ENCODE measurements at regions not wholly inside any gene's neighbourhood (a gene's known extent, or its start where the extent isn't known, plus 50 kb on each side); places are given as distances from the start of the nearest gene placed in this dataset.

DNA sequence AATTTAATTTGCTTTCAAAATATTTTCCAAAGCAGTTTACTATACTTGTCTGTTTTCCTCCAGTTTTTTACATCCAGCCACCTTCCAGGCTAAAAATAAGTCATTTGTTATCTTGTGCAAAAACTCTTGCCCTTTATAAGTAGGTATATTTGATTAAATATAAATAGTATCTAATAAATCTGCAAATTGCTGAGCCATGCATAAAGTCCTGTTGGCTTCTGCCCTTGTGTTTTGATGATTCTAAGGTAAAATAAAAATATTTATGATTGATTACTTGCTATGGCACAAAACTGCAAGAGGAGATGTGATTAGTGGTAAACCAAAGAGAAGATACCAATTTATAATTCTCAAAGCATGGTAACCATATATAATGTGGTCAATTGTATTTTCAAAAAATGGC is 1026.7 kb downstream of the EPHA3 start:
- Mint-ChIP-seq H3K27ac (no peak overlapping the region), H3K27me3 (ENCODE audit: low read depth, poor library complexity) (no peaks in the 10 kb centered on the region), H3K9me3 (no peaks in the 10 kb centered on the region), H3K36me3 (ENCODE audit: low read depth) (no peaks in the 10 kb centered on the region), H3K4me1 (peaks cover 10% of the 10 kb centered on the region), H3K4me3 (no peak overlapping the region)
- no peak for DNase-seq
- TF ChIP-seq, protein P1, sequence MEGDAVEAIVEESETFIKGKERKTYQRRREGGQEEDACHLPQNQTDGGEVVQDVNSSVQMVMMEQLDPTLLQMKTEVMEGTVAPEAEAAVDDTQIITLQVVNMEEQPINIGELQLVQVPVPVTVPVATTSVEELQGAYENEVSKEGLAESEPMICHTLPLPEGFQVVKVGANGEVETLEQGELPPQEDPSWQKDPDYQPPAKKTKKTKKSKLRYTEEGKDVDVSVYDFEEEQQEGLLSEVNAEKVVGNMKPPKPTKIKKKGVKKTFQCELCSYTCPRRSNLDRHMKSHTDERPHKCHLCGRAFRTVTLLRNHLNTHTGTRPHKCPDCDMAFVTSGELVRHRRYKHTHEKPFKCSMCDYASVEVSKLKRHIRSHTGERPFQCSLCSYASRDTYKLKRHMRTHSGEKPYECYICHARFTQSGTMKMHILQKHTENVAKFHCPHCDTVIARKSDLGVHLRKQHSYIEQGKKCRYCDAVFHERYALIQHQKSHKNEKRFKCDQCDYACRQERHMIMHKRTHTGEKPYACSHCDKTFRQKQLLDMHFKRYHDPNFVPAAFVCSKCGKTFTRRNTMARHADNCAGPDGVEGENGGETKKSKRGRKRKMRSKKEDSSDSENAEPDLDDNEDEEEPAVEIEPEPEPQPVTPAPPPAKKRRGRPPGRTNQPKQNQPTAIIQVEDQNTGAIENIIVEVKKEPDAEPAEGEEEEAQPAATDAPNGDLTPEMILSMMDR (IDR thresholded peaks at IDR 0.05), result no peak

DNA sequence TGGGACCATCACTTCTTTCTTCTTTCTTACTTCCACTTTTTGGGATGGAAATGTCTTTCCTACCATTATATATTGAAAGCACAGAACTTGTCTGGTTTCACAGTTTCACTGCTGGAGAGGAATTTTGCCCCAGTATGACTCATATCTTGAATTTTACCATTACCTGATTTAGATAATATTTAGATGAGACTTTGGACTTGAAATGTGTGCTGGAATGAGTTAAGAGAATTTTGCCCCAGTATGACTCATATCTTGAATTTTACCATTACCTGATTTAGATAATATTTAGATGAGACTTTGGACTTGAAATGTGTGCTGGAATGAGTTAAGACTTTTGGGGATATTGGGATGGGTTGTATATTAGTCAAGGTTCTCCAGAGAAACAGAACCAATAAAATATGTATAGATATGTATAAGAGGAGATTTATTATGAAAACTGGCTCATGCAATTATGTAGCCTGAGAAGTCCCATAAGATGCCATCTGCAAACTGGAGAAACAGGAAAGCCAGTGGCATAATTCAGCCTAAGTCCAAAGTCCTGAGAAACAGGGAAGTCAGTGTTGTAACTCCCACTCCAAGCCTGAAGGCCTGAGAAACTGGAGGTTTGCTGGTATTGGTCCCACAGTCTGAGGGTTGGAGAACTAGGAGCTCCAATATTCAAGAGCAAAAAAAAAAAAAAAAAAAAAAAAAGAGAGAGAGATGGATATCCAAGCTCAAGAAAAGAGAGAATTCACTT is 1029.2 kb downstream of the EPHA3 start:
- DNase-seq, result no peak
- H3K27me3 Mint-ChIP-seq (ENCODE audit: low read depth, poor library complexity), result no peaks in the 10 kb centered on the region
- TF ChIP-seq, protein P1 (IDR thresholded peaks at IDR 0.05), result no peak
- peaks cover 10% of the 10 kb centered on the region for H3K4me1 Mint-ChIP-seq
- H3K4me3 Mint-ChIP-seq, result no peak overlapping the region
- H3K36me3 Mint-ChIP-seq (ENCODE audit: low read depth), result no peaks in the 10 kb centered on the region
- no peak overlapping the region for H3K27ac Mint-ChIP-seq
- no peaks in the 10 kb centered on the region for H3K9me3 Mint-ChIP-seq

GRCh38 chr3:90145094-90145860 is 1037.9 kb downstream of the EPHA3 start:
- Mint-ChIP-seq H3K36me3 (ENCODE audit: low read depth) (no peaks in the 10 kb centered on the region), H3K9me3 (no peaks in the 10 kb centered on the region), H3K27ac (peak overlapping the region; percentile 39), H3K4me3 (no peak overlapping the region), H3K4me1 (no peaks in the 10 kb centered on the region), H3K27me3 (ENCODE audit: low read depth, poor library complexity) (no peaks in the 10 kb centered on the region)
- DNase-seq, result no peak
- TF ChIP-seq, protein P1 (IDR thresholded peaks at IDR 0.05), result no peak

DNA sequence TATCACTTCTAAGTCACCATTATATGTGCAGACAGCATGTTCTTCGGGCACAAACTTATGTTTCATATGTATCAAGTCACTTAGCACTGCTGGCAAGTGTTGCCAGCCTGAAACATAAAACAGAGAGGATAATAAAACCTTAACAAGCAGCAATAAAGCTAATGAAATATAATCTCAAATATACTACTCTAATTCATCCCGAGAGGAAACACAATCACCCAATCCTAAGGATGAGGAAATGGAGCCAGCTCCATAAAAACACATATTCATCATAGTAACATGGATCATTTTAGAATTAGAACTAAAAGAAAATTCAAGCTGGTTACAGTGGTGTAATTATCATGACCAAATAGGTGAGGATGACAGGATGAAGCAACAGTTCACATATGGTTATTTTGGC is 1072.7 kb downstream of the EPHA3 start:
- Mint-ChIP-seq H3K27me3 (ENCODE audit: low read depth, poor library complexity) (no peaks in the 10 kb centered on the region), H3K4me1 (peaks cover 6% of the 10 kb centered on the region), H3K4me3 (no peak overlapping the region), H3K27ac (no peak overlapping the region), H3K36me3 (ENCODE audit: low read depth) (no peaks in the 10 kb centered on the region), H3K9me3 (peaks cover 15% of the 10 kb centered on the region)
- no peak for DNase-seq
- TF ChIP-seq, protein P1 (IDR thresholded peaks at IDR 0.05), result no peak

GRCh38 chr3:90180543-90180942 is 1073.1 kb downstream of the EPHA3 start:
- peaks cover 11% of the 10 kb centered on the region for H3K9me3 Mint-ChIP-seq
- DNase-seq, result no peak
- H3K36me3 Mint-ChIP-seq (ENCODE audit: low read depth), result no peaks in the 10 kb centered on the region
- H3K4me3 Mint-ChIP-seq, result no peak overlapping the region
- TF ChIP-seq, protein P1 (IDR thresholded peaks at IDR 0.05), result no peak
- no peaks in the 10 kb centered on the region for H3K27me3 Mint-ChIP-seq (ENCODE audit: low read depth, poor library complexity)
- H3K27ac Mint-ChIP-seq, result no peak overlapping the region
- peaks cover 6% of the 10 kb centered on the region for H3K4me1 Mint-ChIP-seq

Data from nephron progenitor cell (in vitro differentiated cells).